Kidney (tissue), 10 donors: ENCODE measurements at regions not wholly inside any gene's neighbourhood (a gene's known extent, or its start where the extent isn't known, plus 50 kb on each side); places are given as distances from the start of the nearest gene placed in this dataset.
"Not testable (repeated sequence)": the region's sequence is repeated elsewhere in the genome, so short reads cannot be mapped to it uniquely, and the experiment has no call there.

Experiments
- DNase-seq, 5 donors: peaks; one replicate each; pipeline ENCODE4 v3.0.0-alpha.2; 2013 to 2020
- FAIRE-seq: peaks from 2 replicates; lab custom pipeline; 2012; peaks lifted over from hg19 to GRCh38; lab: Jason Lieb, UNC
- H3K27ac ChIP-seq, 2 donors: one replicate each; pipeline ENCODE4 v1.7.0; 2013; ENCODE audit warnings: low read depth in 2 of 2, low read length in 2 of 2, inconsistent platforms in 1 of 2
- H3K27me3 ChIP-seq: one replicate; pipeline ENCODE4 v1.7.1; 2013; ENCODE audit warnings: low read length, inconsistent platforms; ENCODE audit not compliant: control insufficient read depth, insufficient read depth
- H3K36me3 ChIP-seq, 3 donors: one replicate each; pipeline versions ENCODE4 v1.7.0 to v1.7.1; 2013; ENCODE audit warnings: low read length in 3 of 3, control low read depth in 1 of 3, inconsistent platforms in 1 of 3; ENCODE audit not compliant: insufficient read depth in 3 of 3, control insufficient read depth in 2 of 3
- H3K4me1 ChIP-seq, 3 donors: one replicate each; pipeline versions ENCODE4 v1.7.0 to v1.7.1; 2013; ENCODE audit warnings: low read length in 3 of 3, inconsistent platforms in 1 of 3, low read depth in 1 of 3; ENCODE audit not compliant: control insufficient read depth in 2 of 3, insufficient read depth in 2 of 3
- H3K4me3 ChIP-seq, 3 donors: one replicate each; pipeline versions ENCODE4 v1.7.0 to v1.8.1; 2013; ENCODE audit warnings: low read length in 3 of 3, control low read depth in 1 of 3, inconsistent platforms in 1 of 3
- H3K9ac ChIP-seq, 3 donors: one replicate each; pipeline versions ENCODE4 v1.7.0 to v1.7.1; 2013; ENCODE audit warnings: low read length in 3 of 3, control low read depth in 1 of 3, inconsistent platforms in 1 of 3
- H3K9me3 ChIP-seq, 3 donors: one replicate each; pipeline versions ENCODE4 v1.7.0 to v1.7.1; 2013; ENCODE audit warnings: low read length in 3 of 3, control low read depth in 1 of 3, inconsistent platforms in 1 of 3; ENCODE audit not compliant: control insufficient read depth in 2 of 3, insufficient read depth in 1 of 3
- intact Hi-C: fragments of 100-400 bp; cut with DNase I; formaldehyde crosslinking; loops from one replicate; pipeline ENCODE4 v1.11.1; 2022
- donor health status: control.
- donor health status: control.
- donor health status: DM: yes; HTN: yes; CAD: no.
- donor health status: Normal renal cell carcinoma (clear cell type).

DNA sequence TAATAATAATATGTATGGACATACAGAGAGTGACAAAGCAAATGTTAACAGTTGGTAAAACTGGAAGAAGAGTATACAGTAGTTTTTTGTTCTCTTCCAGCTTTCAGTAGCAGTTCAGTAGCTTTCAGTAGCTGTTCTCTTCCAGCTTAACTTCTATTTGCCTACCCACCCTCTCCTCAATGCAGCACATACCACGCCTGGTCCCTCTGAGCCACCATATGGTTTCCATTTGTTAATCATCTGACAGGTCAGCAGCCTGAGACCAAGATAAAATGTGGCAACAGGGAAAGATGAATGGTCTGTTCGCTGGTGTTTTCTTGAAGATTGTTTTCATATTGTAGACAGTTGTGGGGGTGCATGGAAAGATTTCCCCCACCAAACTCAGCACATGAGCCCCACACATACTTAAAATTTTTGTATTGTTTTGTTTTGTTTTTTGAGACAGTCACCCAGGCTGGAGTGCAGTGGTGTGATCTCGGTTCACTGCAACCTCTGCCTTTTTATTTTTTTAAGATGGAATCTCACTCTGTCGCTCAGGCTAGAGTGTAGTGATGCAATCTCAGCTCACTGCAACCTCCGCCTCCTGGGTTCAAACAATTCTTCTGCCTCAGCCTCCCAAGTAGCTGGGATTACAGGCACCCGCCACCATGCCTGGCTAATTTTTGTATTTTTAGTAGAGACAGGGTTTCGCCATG lies 56.8 kb downstream of the ATP6V0E2 start:
- H3K4me3 ChIP-seq, H3K27me3 ChIP-seq, intact Hi-C loops, H3K4me1 ChIP-seq, H3K36me3 ChIP-seq, FAIRE-seq, H3K9ac ChIP-seq, H3K27ac ChIP-seq, H3K9me3 ChIP-seq: not testable (repeated sequence)
- peak in 4 of 5 donors; percentile 58 to 94 (median 84) for DNase-seq

DNA sequence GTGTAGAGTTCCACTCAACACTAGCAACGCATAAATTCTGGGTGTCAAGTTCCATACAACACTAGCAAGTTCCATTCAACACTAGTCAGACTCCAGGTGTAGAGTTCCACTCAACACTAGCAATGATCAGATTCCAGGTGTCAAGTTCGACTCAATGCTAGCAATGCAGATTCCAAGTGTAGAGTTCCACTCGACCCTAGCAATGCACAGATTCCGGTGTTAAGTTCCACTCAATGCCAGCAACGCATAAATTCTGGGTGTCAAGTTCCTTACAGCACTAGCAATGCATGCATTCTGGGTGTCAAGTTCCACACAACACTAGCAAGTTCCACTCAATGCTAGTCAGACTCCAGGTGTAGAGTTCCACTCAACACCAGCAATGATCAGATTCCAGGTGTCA lies 60.0 kb downstream of the ATP6V0E2 start:
- DNase-seq: peak in 3 of 5 donors; percentile 46 to 66 (median 51)
- H3K4me1 ChIP-seq, H3K4me3 ChIP-seq, H3K9ac ChIP-seq, H3K27ac ChIP-seq, FAIRE-seq, H3K36me3 ChIP-seq, H3K9me3 ChIP-seq, intact Hi-C loops, H3K27me3 ChIP-seq: not testable (repeated sequence)

DNA sequence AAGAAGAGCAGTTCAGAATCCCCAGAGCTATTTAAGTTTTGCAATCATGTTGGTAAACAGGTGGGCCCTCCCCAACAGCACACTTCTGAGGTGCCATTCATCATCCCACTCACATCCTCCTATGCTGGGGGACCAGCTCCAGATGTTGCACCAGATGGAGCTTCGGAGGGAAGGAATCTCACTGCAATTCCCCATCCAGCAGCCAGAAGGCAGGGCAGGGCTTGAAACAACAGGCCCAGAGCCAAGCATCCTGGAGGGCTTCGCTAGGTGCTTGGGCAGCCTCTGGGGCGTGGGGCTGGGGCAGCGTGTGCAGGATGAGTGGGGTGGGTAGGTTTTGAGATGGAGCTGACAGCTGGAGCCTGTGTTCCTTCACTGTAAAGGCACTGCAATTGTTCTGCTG lies 73.6 kb downstream of the ATP6V0E2 start:
- H3K4me1 ChIP-seq, H3K27ac ChIP-seq, DNase-seq, H3K9ac ChIP-seq, H3K4me3 ChIP-seq, H3K9me3 ChIP-seq, H3K27me3 ChIP-seq, H3K36me3 ChIP-seq, FAIRE-seq, intact Hi-C loops: not testable (repeated sequence)

DNA sequence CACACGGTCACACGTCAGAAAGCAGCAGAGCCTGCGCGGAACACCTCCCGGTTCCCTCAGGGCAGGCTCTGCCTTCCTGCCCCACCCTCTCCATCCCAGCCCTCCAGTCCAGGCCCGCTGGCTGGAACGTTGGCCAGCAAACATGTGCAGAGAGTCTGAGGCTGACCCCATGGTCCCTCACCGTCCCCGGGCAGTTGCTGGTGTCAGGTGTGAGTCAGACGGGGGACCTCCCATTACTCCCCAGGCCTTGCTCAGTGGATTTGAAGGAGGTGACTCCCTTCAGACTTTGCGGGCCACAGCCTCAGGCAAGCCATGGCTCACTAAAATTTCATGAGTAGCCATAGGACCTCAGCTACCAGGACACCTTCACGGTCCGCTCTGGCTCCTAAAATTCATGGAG lies 74.7 kb downstream of the ATP6V0E2 start:
- H3K9ac ChIP-seq, DNase-seq, FAIRE-seq, H3K27ac ChIP-seq, H3K27me3 ChIP-seq, H3K4me1 ChIP-seq, H3K36me3 ChIP-seq, intact Hi-C loops, H3K4me3 ChIP-seq, H3K9me3 ChIP-seq: not testable (repeated sequence)

DNA sequence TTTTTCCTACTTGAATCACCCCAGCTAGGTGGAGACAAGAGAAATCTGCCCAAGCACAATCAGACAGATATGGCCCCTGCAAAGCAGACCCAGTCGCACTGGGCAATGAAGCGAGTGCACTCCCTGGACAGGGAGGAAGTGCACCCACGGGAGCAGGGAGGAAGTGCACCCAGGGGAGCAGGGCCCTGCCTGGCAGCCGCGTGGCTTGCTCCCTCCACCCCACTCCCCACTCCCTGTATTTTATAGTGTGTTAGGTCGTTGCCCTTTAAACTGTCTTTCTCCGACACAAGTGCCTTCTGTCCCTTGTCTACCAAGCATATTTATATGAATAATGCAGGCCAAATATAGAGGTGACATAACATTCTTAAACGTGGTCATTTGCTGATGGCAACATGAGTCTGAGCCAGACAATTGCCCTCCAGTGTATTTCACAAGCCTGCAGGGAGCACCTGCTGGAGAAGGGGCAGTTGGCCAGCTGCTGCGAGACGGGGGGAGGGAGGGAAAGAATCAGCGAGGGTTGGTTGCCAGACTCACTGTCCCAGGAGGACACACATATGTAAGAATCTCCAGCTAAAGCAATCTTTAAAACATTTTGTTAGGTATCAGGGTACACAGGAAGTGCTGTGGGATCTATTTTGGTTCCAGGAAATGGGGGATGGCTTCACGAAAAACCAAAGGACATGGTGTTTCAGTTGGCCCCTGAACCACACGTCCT lies 76.3 kb downstream of the ATP6V0E2 start:
- FAIRE-seq, H3K9me3 ChIP-seq, H3K4me1 ChIP-seq, H3K9ac ChIP-seq, H3K4me3 ChIP-seq, DNase-seq, H3K27me3 ChIP-seq, H3K27ac ChIP-seq, intact Hi-C loops, H3K36me3 ChIP-seq: not testable (repeated sequence)

DNA sequence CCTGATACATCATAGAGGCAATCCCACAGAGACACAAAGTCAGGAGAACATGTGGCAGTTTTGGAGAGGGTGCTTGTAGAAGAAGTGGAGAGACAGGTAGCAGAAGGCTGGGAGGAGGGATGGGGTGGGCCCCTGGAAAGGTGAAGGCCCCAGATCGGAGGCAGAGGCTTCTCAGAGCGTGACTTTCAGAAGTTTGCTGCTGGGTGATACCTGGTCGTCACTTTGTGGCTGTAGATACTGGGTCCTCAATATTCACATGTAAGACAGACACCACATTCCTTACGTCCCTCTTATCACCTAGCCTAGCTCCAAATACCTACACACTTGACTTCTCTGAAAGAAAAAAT lies 76.8 kb downstream of the ATP6V0E2 start:
- H3K4me1 ChIP-seq, H3K9me3 ChIP-seq, FAIRE-seq, H3K4me3 ChIP-seq, H3K36me3 ChIP-seq, intact Hi-C loops, H3K9ac ChIP-seq, H3K27ac ChIP-seq, DNase-seq, H3K27me3 ChIP-seq: not testable (repeated sequence)

DNA sequence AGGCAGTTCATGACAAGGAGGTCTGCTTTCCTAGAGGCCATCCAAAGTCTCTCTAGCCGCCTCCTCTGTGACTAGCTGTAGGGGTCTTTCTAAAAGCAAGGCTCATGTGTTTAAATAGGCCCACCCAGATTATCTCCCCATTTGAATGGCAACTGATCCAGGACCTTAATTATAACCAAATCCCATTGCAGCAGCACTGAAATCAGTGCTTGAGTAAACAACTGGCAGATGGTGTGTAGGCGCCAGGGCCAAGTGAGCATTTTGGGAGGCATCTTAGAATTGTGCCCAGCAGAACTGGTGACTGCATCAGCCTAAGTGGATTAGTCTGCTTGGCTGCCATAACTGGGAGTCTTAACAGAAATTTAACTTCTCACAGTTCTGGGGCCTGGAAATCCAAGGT lies 77.8 kb downstream of the ATP6V0E2 start:
- H3K4me1 ChIP-seq, H3K9me3 ChIP-seq, H3K36me3 ChIP-seq, intact Hi-C loops, FAIRE-seq, DNase-seq, H3K9ac ChIP-seq, H3K4me3 ChIP-seq, H3K27ac ChIP-seq, H3K27me3 ChIP-seq: not testable (repeated sequence)

DNA sequence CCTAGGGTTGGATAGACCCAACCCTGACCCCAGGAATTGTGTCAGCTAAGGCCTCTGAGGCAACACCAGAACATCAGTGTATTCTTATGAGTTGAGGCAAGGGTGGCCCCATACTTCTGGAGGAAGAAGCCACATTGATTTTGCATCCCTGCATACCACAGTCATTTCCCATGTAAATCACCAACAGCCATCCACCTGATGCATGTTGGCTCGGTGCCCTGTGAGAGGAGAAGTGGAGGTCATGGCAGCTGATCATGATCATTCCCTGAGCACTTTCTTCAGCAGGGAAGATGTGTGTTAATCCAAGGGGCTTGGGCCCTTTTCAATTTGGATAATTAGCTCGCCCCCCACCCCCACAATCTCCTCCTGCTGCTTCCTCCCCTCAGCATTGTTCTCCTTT lies 85.1 kb downstream of the ATP6V0E2 start:
- H3K9me3 ChIP-seq, H3K4me1 ChIP-seq, H3K27me3 ChIP-seq, H3K4me3 ChIP-seq, H3K36me3 ChIP-seq, intact Hi-C loops, FAIRE-seq, H3K9ac ChIP-seq, DNase-seq, H3K27ac ChIP-seq: not testable (repeated sequence)
